ENCODE measurements at regions not wholly inside any gene's neighbourhood (a gene's known extent, or its start where the extent isn't known, plus 50 kb on each side); places are given as distances from the start of the nearest gene placed in this dataset.

GRCh38 chr5:5005353-5005752, 134.8 kb upstream of the ADAMTS16 start:
- TF ChIP-seq CTCF (IDR thresholded peaks at IDR 0.05) (no peak), POLR2AphosphoS5 (IDR thresholded peaks at IDR 0.05; ENCODE audit: insufficient read depth in 1 of 2, low read depth in 1 of 2) (no peak), POLR2A (IDR thresholded peaks at IDR 0.05) (no peak)
